H1 (cell line): ENCODE measurements at regions not wholly inside any gene's neighbourhood (a gene's known extent, or its start where the extent isn't known, plus 50 kb on each side); places are given as distances from the start of the nearest gene placed in this dataset.

Source experiments
- CTCF ChIA-PET: fragments of 300-600 bp; sonication (Branson Sonifier 250); formaldehyde crosslinking; loops from one replicate; lab custom pipeline; 2021; ENCODE audit not compliant: partially characterized antibody; lab: Charles Lee
- POLR2A ChIA-PET: fragments of 300-600 bp; sonication (Branson Sonifier 250); formaldehyde crosslinking; loops from one replicate; lab custom pipeline; 2021; ENCODE audit warnings: inconsistent platforms; ENCODE audit not compliant: partially characterized antibody; lab: Charles Lee
- DNase-seq, 2 experiments: peaks; one replicate each; pipeline versions ENCODE4 v3.0.0 to v3.0.0-alpha.2; 2010 to 2022; ENCODE audit warnings: low spot score in 2 of 2, low read depth in 1 of 2, mixed read lengths in 1 of 2
- FAIRE-seq: peaks from 2 replicates; lab custom pipeline; 2011; peaks lifted over from hg19 to GRCh38; lab: Jason Lieb, UNC
- H2AFZ ChIP-seq: 2 replicates; pipeline ENCODE4 v1.8.1; 2012; ENCODE audit warnings: low read length, inconsistent platforms
- H2AK5ac ChIP-seq: 2 replicates; pipeline ENCODE4 v1.6.1; 2013; ENCODE audit warnings: low read depth, low read length
- H2BK120ac ChIP-seq: replicated peaks from 2 replicates; pipeline ENCODE3; 2013; ENCODE audit warnings: low read depth, low read length, inconsistent platforms
- H2BK12ac ChIP-seq: 2 replicates; pipeline ENCODE4 v1.6.1; 2013; ENCODE audit warnings: low read depth, low read length
- H2BK15ac ChIP-seq: 2 replicates; pipeline ENCODE4 v1.6.1; 2013; ENCODE audit warnings: low read length
- H2BK20ac ChIP-seq: 2 replicates; pipeline ENCODE4 v1.6.1; 2013; ENCODE audit warnings: low read length
- H2BK5ac ChIP-seq: 2 replicates; pipeline ENCODE4 v1.6.1; 2013; ENCODE audit warnings: low read depth, low read length
- H3K14ac ChIP-seq: 2 replicates; pipeline ENCODE4 v1.6.1; 2013; ENCODE audit warnings: inconsistent platforms; ENCODE audit not compliant: insufficient read length
- H3K18ac ChIP-seq: 2 replicates; pipeline ENCODE4 v1.6.1; 2013; ENCODE audit warnings: low read length; ENCODE audit errors: extremely low read depth
- H3K23ac ChIP-seq: 2 replicates; pipeline ENCODE4 v1.6.1; 2013; ENCODE audit warnings: inconsistent platforms; ENCODE audit not compliant: insufficient read length
- H3K23me2 ChIP-seq: 2 replicates; pipeline ENCODE4 v1.6.1; 2013; ENCODE audit warnings: low read depth, low read length
- H3K27ac ChIP-seq: 2 replicates; pipeline ENCODE4 v1.6.1; 2011; ENCODE audit warnings: low read depth, low read length, inconsistent platforms
- H3K27me3 ChIP-seq, 4 experiments: replicated peaks in 1 of 4; 1 replicate in 1 of 4; 2 replicates in 3 of 4; pipeline versions ENCODE4 v1.6.1 to v1.8.1; 2011 to 2013; ENCODE audit warnings: low read length in 3 of 4, mild to moderate bottlenecking in 3 of 4, inconsistent platforms in 2 of 4, mixed read lengths in 2 of 4, moderate library complexity in 1 of 4; ENCODE audit not compliant: control insufficient read depth in 3 of 4, insufficient read depth in 3 of 4; ENCODE audit errors: extremely low read depth in 1 of 4
- H3K36me3 ChIP-seq, 4 experiments: 2 replicates each; pipeline versions ENCODE4 v1.6.1 to v1.8.1; 2011 to 2013; ENCODE audit warnings: mild to moderate bottlenecking in 4 of 4, low read length in 3 of 4, moderate library complexity in 2 of 4, control low read depth in 1 of 4, inconsistent platforms in 1 of 4; ENCODE audit not compliant: insufficient read depth in 4 of 4, control insufficient read depth in 2 of 4
- H3K4ac ChIP-seq: replicated peaks from 2 replicates; pipeline ENCODE3; 2013; ENCODE audit warnings: low read length, low read depth, mixed read lengths, inconsistent platforms; ENCODE audit not compliant: insufficient read length
- H3K4me1 ChIP-seq, 4 experiments: replicated peaks in 1 of 4; 1 replicate in 1 of 4; 2 replicates in 3 of 4; pipeline versions ENCODE4 v1.6.1 to v1.8.1; 2011 to 2013; ENCODE audit warnings: low read length in 3 of 4, inconsistent platforms in 2 of 4, mixed read lengths in 1 of 4; ENCODE audit not compliant: insufficient read depth in 4 of 4, control insufficient read depth in 3 of 4
- H3K4me2 ChIP-seq, 2 experiments: 2 replicates each; pipeline versions ENCODE4 v1.6.1 to v1.8.1; 2011 to 2013; ENCODE audit warnings: low read depth in 2 of 2, low read length in 2 of 2, control low read depth in 1 of 2, inconsistent platforms in 1 of 2, mild to moderate bottlenecking in 1 of 2; ENCODE audit not compliant: insufficient read depth in 1 of 2
- H3K4me3 ChIP-seq, 4 experiments: fragments of 200-600, 300-600 bp in 1 of 4; sonication (generic), shearing (Covaris generic), sonication (Bioruptor Twin) in 1 of 4; 2 replicates each; pipeline versions ENCODE4 v1.5.1 to v1.8.1; 2011 to 2016; ENCODE audit warnings: low read length in 4 of 4, low read depth in 3 of 4, control low read depth in 2 of 4, inconsistent platforms in 2 of 4, mild to moderate bottlenecking in 2 of 4, mixed read lengths in 1 of 4, moderate library complexity in 1 of 4; ENCODE audit not compliant: insufficient read depth in 2 of 4; ENCODE audit errors: extremely low read depth in 1 of 4
- H3K56ac ChIP-seq: replicated peaks from 2 replicates; pipeline ENCODE3; 2013; ENCODE audit warnings: low read depth, mild to moderate bottlenecking, mixed read lengths, low read length, inconsistent platforms; ENCODE audit not compliant: insufficient read length
- H3K79me1 ChIP-seq: 2 replicates; pipeline ENCODE4 v1.6.1; 2013; ENCODE audit warnings: low read depth, low read length, control low read depth
- H3K79me2 ChIP-seq, 2 experiments: 2 replicates each; pipeline versions ENCODE4 v1.6.1 to v1.8.1; 2012 to 2013; ENCODE audit warnings: low read length in 2 of 2, mild to moderate bottlenecking in 2 of 2, inconsistent platforms in 1 of 2; ENCODE audit not compliant: insufficient read depth in 2 of 2, control insufficient read depth in 1 of 2
- H3K9ac ChIP-seq, 4 experiments: replicated peaks in 1 of 4; 1 replicate in 1 of 4; 2 replicates in 3 of 4; pipeline versions ENCODE4 v1.6.1 to v1.8.1; 2011 to 2013; ENCODE audit warnings: low read depth in 3 of 4, low read length in 3 of 4, control low read depth in 2 of 4, mild to moderate bottlenecking in 2 of 4, moderate library complexity in 2 of 4, inconsistent platforms in 1 of 4; ENCODE audit errors: extremely low read depth in 1 of 4
- H3K9me3 ChIP-seq, 2 experiments: 2 replicates each; pipeline versions ENCODE4 v1.6.1 to v1.8.1; 2012 to 2013; ENCODE audit warnings: mild to moderate bottlenecking in 2 of 2, moderate library complexity in 2 of 2, control low read depth in 1 of 2, inconsistent platforms in 1 of 2, low read depth in 1 of 2, low read length in 1 of 2, mixed read lengths in 1 of 2; ENCODE audit not compliant: insufficient read depth in 2 of 2
- H4K20me1 ChIP-seq, 2 experiments: replicated peaks in 1 of 2; 2 replicates each; pipeline versions ENCODE3 to v1.8.1; 2011 to 2013; ENCODE audit warnings: inconsistent platforms in 2 of 2, low read length in 2 of 2, mild to moderate bottlenecking in 1 of 2; ENCODE audit not compliant: insufficient read depth in 2 of 2, control insufficient read depth in 1 of 2
- H4K5ac ChIP-seq: 2 replicates; pipeline ENCODE4 v1.6.1; 2013; ENCODE audit warnings: low read length, low read depth, mixed read lengths, inconsistent platforms; ENCODE audit not compliant: insufficient read length
- H4K8ac ChIP-seq: 2 replicates; pipeline ENCODE4 v1.8.0; 2013; ENCODE audit warnings: mild to moderate bottlenecking, moderate library complexity, low read length, inconsistent platforms; ENCODE audit not compliant: insufficient read depth; ENCODE audit errors: extremely low read depth
- H4K91ac ChIP-seq: replicated peaks from 2 replicates; pipeline ENCODE3; 2013; ENCODE audit warnings: low read length, mixed read lengths, inconsistent platforms; ENCODE audit not compliant: insufficient read length
- CHD1 ChIP-seq: IDR thresholded peaks from 2 replicates; pipeline ENCODE4 v1.6.1; 2012; ENCODE audit warnings: low read depth, low read length, improper control_type of control experiment
- EP300 ChIP-seq, 2 experiments: IDR thresholded peaks; 1 replicate in 1 of 2; 2 replicates in 1 of 2; pipeline ENCODE4 v1.6.1; 2011 to 2012; ENCODE audit warnings: low read depth in 2 of 2, low read length in 2 of 2, mild to moderate bottlenecking in 2 of 2, borderline replicate concordance in 1 of 2, inconsistent platforms in 1 of 2, moderate library complexity in 1 of 2
- MAX ChIP-seq: IDR thresholded peaks from 2 replicates; pipeline ENCODE4 v1.6.1; 2012; ENCODE audit warnings: inconsistent platforms
- NRF1 ChIP-seq: IDR thresholded peaks from 2 replicates; pipeline ENCODE4 v1.6.1; 2011; ENCODE audit warnings: mild to moderate bottlenecking, low read depth, low read length, improper control_type of control experiment
- POLR2AphosphoS5 ChIP-seq: IDR thresholded peaks from 2 replicates; pipeline ENCODE4 v1.6.1; 2011; ENCODE audit warnings: low read depth, low read length
- WGBS, 2 experiments: shearing (Covaris generic) in 1 of 2; methylation state at CpG; one replicate each; pipeline versions ENCODE4 v1.1.6 to v1.1.7; 2013 to 2015; ENCODE audit warnings: low lambda C conversion rate in 2 of 2, mixed read lengths in 2 of 2, inconsistent platforms in 1 of 2, low coverage in 1 of 2, missing lambda C conversion rate in 1 of 2; ENCODE audit not compliant: insufficient replicate concordance in 2 of 2, insufficient coverage in 1 of 2, insufficient read length in 1 of 2; ENCODE audit errors: extremely low coverage in 1 of 2, missing lambda C conversion rate in 1 of 2; 5-methylcytosine and 5-hydroxymethylcytosine counted together

GRCh38 chr1:88134983-88135921 is 548.8 kb upstream of the PKN2 start:
- Histone ChIP-seq H4K91ac (peak overlapping the region; percentile 70), H2AFZ (0 out of 2 replicates have a peak overlapping the region, but pooled peaks have one; percentile 20), H3K23me2 (no peaks in the 10 kb centered on the region), H3K23ac (no peak overlapping the region), H3K18ac (peak overlapping the region; percentile 84), H3K27me3 (no peaks in the 10 kb centered on the region), H3K79me2 (no peaks in the 10 kb centered on the region), H4K8ac (no peak overlapping the region), H2BK20ac (0 out of 2 replicates have a peak overlapping the region, but pooled peaks have one; percentile 40), H3K36me3 (no peaks in the 10 kb centered on the region; a peak in 1 of 8 replicates), H3K14ac (no peak overlapping the region), H4K20me1 (no peaks in the 10 kb centered on the region), H3K9ac (no peak overlapping the region), H3K27ac (no peak overlapping the region), H3K4me2 (peak overlapping the region in 1 of 2 experiments; percentile 2; a peak in 1 of 4 replicates), H2BK5ac (peak overlapping the region; percentile 75; the same call in 1 of the 2 replicates), H3K56ac (no peak overlapping the region), H3K4me1 (peaks cover 0 to 18% (median 2%) of the 10 kb centered on the region in 4 experiments; a peak in 3 of 7 replicates), H3K79me1 (no peaks in the 10 kb centered on the region), H2BK120ac (peak overlapping the region; percentile 30), H3K9me3 (peaks cover 0 to 5% of the 10 kb centered on the region in 2 experiments; a peak in 1 of 4 replicates), H3K4ac (no peak overlapping the region), H2AK5ac (no peak overlapping the region), H4K5ac (peak overlapping the region; percentile 20), H2BK12ac (no peak overlapping the region), H2BK15ac (no peak overlapping the region), H3K4me3 (peak overlapping the region in 1 of 4 experiments; percentile 14; a peak in 1 of 8 replicates)
- ChIA-PET CTCF (interaction anchor here (0.6 to 1.6 kb wide), 2 partner anchors 45 to 396 kb away, joined by 3 to 4 read pairs; no protein-coding TSS in a partner anchor), POLR2A (no interaction called here)
- 53 to 100% methylated on average over 1 to 7 of the region's 7 CpGs for WGBS, 2 experiments
- peak; percentile 39 for FAIRE-seq
- no peak for DNase-seq
- TF ChIP-seq NRF1 (no peak), EP300 (IDR thresholded peaks at IDR 0.05; ENCODE audit: borderline replicate concordance in 1 of 2, low read depth in 2 of 2, low read length in 2 of 2) (no peak), CHD1 (no peak), POLR2AphosphoS5 (no peak), MAX (no peak)
